ENCODE measurements at regions not wholly inside any gene's neighbourhood (a gene's known extent, or its start where the extent isn't known, plus 50 kb on each side); places are given as distances from the start of the nearest gene placed in this dataset.

DNA sequence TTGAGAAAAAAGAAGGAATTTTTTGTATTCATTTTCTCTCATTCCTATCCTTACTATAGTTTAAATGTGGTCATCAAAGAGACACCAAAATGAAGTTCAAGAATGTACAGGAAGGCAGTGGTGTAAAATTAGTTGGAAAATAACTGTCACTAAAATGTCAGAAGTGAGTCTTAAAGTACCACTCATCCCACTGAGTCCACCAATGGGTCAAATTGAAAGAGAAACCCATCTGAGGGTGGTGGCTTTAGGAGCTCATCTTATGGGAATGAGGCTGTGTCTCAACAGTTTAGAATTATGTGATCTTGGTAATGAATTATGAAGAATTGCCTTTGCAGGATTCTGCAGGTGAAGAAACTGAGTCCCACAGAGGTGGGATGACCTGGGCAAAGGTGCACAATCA, 403.5 kb downstream of the FGF9 start:
- Mint-ChIP-seq H3K4me1 (ENCODE audit: low read depth) (peaks cover 8% of the 10 kb centered on the region), H3K36me3 (ENCODE audit: low read depth) (no peaks in the 10 kb centered on the region), H3K27me3 (ENCODE audit: low read depth) (peaks cover 18% of the 10 kb centered on the region), H3K4me3 (ENCODE audit: unreplicated experiment) (no peak overlapping the region), H3K27ac (ENCODE audit: unreplicated experiment) (no peak overlapping the region), H3K9me3 (ENCODE audit: low read depth) (no peaks in the 10 kb centered on the region)
- DNase-seq (ENCODE audit: low spot score), result no peak
- TF ChIP-seq, protein P1, sequence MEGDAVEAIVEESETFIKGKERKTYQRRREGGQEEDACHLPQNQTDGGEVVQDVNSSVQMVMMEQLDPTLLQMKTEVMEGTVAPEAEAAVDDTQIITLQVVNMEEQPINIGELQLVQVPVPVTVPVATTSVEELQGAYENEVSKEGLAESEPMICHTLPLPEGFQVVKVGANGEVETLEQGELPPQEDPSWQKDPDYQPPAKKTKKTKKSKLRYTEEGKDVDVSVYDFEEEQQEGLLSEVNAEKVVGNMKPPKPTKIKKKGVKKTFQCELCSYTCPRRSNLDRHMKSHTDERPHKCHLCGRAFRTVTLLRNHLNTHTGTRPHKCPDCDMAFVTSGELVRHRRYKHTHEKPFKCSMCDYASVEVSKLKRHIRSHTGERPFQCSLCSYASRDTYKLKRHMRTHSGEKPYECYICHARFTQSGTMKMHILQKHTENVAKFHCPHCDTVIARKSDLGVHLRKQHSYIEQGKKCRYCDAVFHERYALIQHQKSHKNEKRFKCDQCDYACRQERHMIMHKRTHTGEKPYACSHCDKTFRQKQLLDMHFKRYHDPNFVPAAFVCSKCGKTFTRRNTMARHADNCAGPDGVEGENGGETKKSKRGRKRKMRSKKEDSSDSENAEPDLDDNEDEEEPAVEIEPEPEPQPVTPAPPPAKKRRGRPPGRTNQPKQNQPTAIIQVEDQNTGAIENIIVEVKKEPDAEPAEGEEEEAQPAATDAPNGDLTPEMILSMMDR (IDR thresholded peaks at IDR 0.05), result no peak

DNA sequence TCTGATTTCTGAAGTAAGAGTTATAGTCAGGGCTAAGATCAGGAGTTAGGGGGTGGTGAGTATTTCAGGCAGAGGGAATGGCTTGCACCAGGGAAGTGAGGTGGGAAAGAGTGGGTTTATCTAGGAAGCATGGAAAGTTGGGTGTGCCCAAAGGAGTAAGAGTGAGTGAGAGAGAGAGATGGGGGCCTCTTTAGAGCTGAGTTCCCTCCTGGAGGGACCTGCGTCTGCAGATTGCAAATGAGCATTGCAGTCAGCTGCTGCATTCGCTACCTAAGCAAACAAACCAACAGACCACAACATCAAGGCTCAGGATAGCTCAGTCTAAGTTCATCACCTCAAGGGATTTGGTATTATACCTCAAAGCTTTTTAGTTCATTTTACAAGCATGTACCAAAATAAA, 405.8 kb downstream of the FGF9 start:
- Mint-ChIP-seq H3K9me3 (ENCODE audit: low read depth) (no peaks in the 10 kb centered on the region), H3K4me1 (ENCODE audit: low read depth) (peaks cover 8% of the 10 kb centered on the region), H3K27me3 (ENCODE audit: low read depth) (peaks cover 10% of the 10 kb centered on the region), H3K27ac (ENCODE audit: unreplicated experiment) (peak overlapping the region; percentile 8), H3K36me3 (ENCODE audit: low read depth) (no peaks in the 10 kb centered on the region), H3K4me3 (ENCODE audit: unreplicated experiment) (no peak overlapping the region)
- TF ChIP-seq, protein P1 (IDR thresholded peaks at IDR 0.05), result no peak
- DNase-seq (ENCODE audit: low spot score), result no peak

DNA sequence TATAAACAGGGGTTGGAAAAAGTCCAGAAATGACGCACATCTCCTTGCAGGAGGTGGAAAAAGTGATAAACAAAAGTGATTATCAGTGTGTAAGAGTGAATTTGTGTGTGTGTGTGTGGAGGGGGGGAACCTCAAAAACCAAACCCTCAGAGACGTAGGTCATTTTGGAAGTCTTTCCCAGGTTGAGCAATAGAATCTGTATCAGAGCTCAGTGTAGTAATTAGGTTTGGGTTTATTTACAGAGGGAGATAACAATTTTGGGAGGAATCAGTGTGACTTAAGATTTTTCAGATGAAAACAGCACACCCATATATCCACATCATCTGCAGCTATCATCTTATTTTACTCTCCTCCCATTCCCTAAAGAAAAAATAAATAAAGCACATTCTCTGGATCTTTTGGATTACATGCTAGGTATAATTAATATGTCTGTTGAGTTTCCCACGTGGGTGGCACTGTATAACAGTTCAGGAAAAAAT, 406.4 kb downstream of the FGF9 start:
- TF ChIP-seq, protein P1 (IDR thresholded peaks at IDR 0.05), result no peak
- Mint-ChIP-seq H3K9me3 (ENCODE audit: low read depth) (no peaks in the 10 kb centered on the region), H3K27ac (ENCODE audit: unreplicated experiment) (no peak overlapping the region), H3K4me3 (ENCODE audit: unreplicated experiment) (no peak overlapping the region), H3K27me3 (ENCODE audit: low read depth) (peaks cover 11% of the 10 kb centered on the region), H3K4me1 (ENCODE audit: low read depth) (peaks cover 8% of the 10 kb centered on the region), H3K36me3 (ENCODE audit: low read depth) (no peaks in the 10 kb centered on the region)
- no peak for DNase-seq (ENCODE audit: low spot score)

DNA sequence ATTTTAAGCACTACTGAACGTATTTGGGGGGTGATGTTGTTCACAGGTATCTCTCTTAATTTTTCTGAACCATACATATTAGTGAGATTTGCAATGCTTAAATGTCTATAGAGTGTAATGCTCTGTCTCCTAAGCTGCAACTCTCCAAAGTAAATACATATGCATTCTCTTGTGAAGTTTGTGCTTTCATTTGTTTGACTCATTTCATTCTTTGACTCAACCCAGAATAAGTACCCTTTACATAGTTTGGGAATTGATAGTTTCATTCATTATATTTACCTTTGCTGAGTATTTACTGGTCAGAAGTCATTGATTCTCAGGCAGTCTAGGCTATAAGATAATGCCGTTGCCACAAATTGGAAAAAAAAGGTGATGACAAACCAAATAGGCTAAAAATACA, 406.9 kb downstream of the FGF9 start:
- H3K4me3 Mint-ChIP-seq (ENCODE audit: unreplicated experiment), result no peak overlapping the region

DNA sequence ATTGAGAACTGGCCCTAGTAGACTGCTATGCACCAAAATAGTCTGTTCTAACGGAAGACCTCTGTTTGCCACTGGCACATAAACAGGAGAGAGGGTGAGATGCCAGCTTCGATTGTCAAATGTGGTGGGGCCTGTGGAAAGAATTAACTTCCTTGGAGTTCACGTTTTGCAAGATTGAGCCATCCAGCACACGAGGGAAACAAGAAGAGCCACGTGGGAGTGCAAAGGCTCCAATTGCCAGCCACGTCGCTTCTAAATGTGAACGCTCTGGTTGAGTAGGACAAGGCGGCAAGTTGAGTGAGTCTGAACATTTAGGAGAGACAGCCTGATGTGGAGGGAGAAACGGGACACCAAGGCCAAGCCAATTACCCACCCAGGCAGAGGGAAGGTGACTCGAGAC, 409.1 kb downstream of the FGF9 start:
- H3K4me1 Mint-ChIP-seq (ENCODE audit: low read depth), result peaks cover 8% of the 10 kb centered on the region
- H3K27ac Mint-ChIP-seq (ENCODE audit: unreplicated experiment), result no peak overlapping the region
- H3K36me3 Mint-ChIP-seq (ENCODE audit: low read depth), result no peaks in the 10 kb centered on the region
- no peak overlapping the region for H3K4me3 Mint-ChIP-seq (ENCODE audit: unreplicated experiment)
- DNase-seq (ENCODE audit: low spot score), result no peak
- H3K9me3 Mint-ChIP-seq (ENCODE audit: low read depth), result no peaks in the 10 kb centered on the region
- TF ChIP-seq, protein P1 (IDR thresholded peaks at IDR 0.05), result no peak
- peaks cover 14% of the 10 kb centered on the region for H3K27me3 Mint-ChIP-seq (ENCODE audit: low read depth)

More for the DNA sequence above, 406.9 kb downstream of the FGF9 start:
- peaks cover 8% of the 10 kb centered on the region for H3K4me1 Mint-ChIP-seq (ENCODE audit: low read depth)
- H3K36me3 Mint-ChIP-seq (ENCODE audit: low read depth), result no peaks in the 10 kb centered on the region
- peaks cover 11% of the 10 kb centered on the region for H3K27me3 Mint-ChIP-seq (ENCODE audit: low read depth)
- TF ChIP-seq, protein P1 (IDR thresholded peaks at IDR 0.05), result no peak
- no peaks in the 10 kb centered on the region for H3K9me3 Mint-ChIP-seq (ENCODE audit: low read depth)
- H3K27ac Mint-ChIP-seq (ENCODE audit: unreplicated experiment), result no peak overlapping the region
- DNase-seq (ENCODE audit: low spot score), result no peak
